ENCODE measurements at regions not wholly inside any gene's neighbourhood (a gene's known extent, or its start where the extent isn't known, plus 50 kb on each side); places are given as distances from the start of the nearest gene placed in this dataset.

- ChIA-PET CTCF (interaction anchor here (0.6 to 1.1 kb wide), 2 partner anchors 9 to 13 kb away, joined by 3 read pairs; no protein-coding TSS in a partner anchor), POLR2A (no interaction called here)
- no peak overlapping the region for H3K4me3 Mint-ChIP-seq (ENCODE audit: unreplicated experiment)
- no TSS peak for BruUV-seq (replicated peaks)
- H3K36me3 Mint-ChIP-seq (ENCODE audit: insufficient read depth, unreplicated experiment), result no peaks in the 10 kb centered on the region
- intact Hi-C loops (cut with micrococcal nuclease), result no loop called here
- H3K4me1 Mint-ChIP-seq (ENCODE audit: insufficient read depth, unreplicated experiment), result no peaks in the 10 kb centered on the region
- DNase-seq (ENCODE audit: unreplicated experiment), result no peak
- no peaks in the 10 kb centered on the region for H3K27me3 Mint-ChIP-seq (ENCODE audit: insufficient read depth, unreplicated experiment)
- no peaks in the 10 kb centered on the region for H3K9me3 Mint-ChIP-seq (ENCODE audit: unreplicated experiment)
- H3K27ac Mint-ChIP-seq (ENCODE audit: low read depth, unreplicated experiment), result no peak overlapping the region
- no peak for TF ChIP-seq CTCF (IDR thresholded peaks at IDR 0.05; ENCODE audit: unreplicated experiment)
Observed at GRCh38 chr3:20846066-20846465, 660.1 kb upstream of the SGO1 start.

GRCh38 chr3:20844851-20845250 lies 658.8 kb upstream of the SGO1 start:
- no TSS peak for BruUV-seq (replicated peaks)
- Mint-ChIP-seq H3K4me3 (ENCODE audit: unreplicated experiment) (no peak overlapping the region), H3K4me1 (ENCODE audit: insufficient read depth, unreplicated experiment) (no peaks in the 10 kb centered on the region), H3K27me3 (ENCODE audit: insufficient read depth, unreplicated experiment) (no peaks in the 10 kb centered on the region), H3K36me3 (ENCODE audit: insufficient read depth, unreplicated experiment) (no peaks in the 10 kb centered on the region), H3K27ac (ENCODE audit: low read depth, unreplicated experiment) (no peak overlapping the region), H3K9me3 (ENCODE audit: unreplicated experiment) (no peaks in the 10 kb centered on the region)
- ChIA-PET POLR2A (no interaction called here), CTCF (interaction anchor here (0.6 kb wide), 1 partner anchor 805 kb away, joined by 3 read pairs; no protein-coding TSS in a partner anchor)
- intact Hi-C loops (cut with micrococcal nuclease), result no loop called here
- TF ChIP-seq CTCF (IDR thresholded peaks at IDR 0.05; ENCODE audit: unreplicated experiment), result no peak
- no peak for DNase-seq (ENCODE audit: unreplicated experiment)

- peaks cover 4% of the 10 kb centered on the region for H3K4me1 Mint-ChIP-seq (ENCODE audit: insufficient read depth, unreplicated experiment)
- no peak overlapping the region for H3K27ac Mint-ChIP-seq (ENCODE audit: low read depth, unreplicated experiment)
- intact Hi-C loops (cut with micrococcal nuclease), result no loop called here
- H3K4me3 Mint-ChIP-seq (ENCODE audit: unreplicated experiment), result no peak overlapping the region
- H3K9me3 Mint-ChIP-seq (ENCODE audit: unreplicated experiment), result no peaks in the 10 kb centered on the region
- H3K36me3 Mint-ChIP-seq (ENCODE audit: insufficient read depth, unreplicated experiment), result no peaks in the 10 kb centered on the region
- BruUV-seq (replicated peaks), result no TSS peak
- CTCF ChIA-PET, result no interaction called here
- POLR2A ChIA-PET, result interaction anchor here (0.7 kb wide), 1 partner anchor 1341 kb away, joined by 4 read pairs; no protein-coding TSS in a partner anchor
- no peaks in the 10 kb centered on the region for H3K27me3 Mint-ChIP-seq (ENCODE audit: insufficient read depth, unreplicated experiment)
- no peak for DNase-seq (ENCODE audit: unreplicated experiment)
- no peak for TF ChIP-seq CTCF (IDR thresholded peaks at IDR 0.05; ENCODE audit: unreplicated experiment)
Observed at GRCh38 chr3:20842594-20843436, 656.8 kb upstream of the SGO1 start.

- Mint-ChIP-seq H3K27me3 (ENCODE audit: insufficient read depth, unreplicated experiment) (no peaks in the 10 kb centered on the region), H3K4me3 (ENCODE audit: unreplicated experiment) (no peak overlapping the region), H3K36me3 (ENCODE audit: insufficient read depth, unreplicated experiment) (no peaks in the 10 kb centered on the region), H3K4me1 (ENCODE audit: insufficient read depth, unreplicated experiment) (peaks cover 10% of the 10 kb centered on the region), H3K9me3 (ENCODE audit: unreplicated experiment) (no peaks in the 10 kb centered on the region), H3K27ac (ENCODE audit: low read depth, unreplicated experiment) (no peak overlapping the region)
- CTCF ChIA-PET, result no interaction called here
- BruUV-seq (replicated peaks), result no TSS peak
- DNase-seq (ENCODE audit: unreplicated experiment), result no peak
- POLR2A ChIA-PET, result interaction anchor here (0.7 kb wide), 1 partner anchor 70 kb away, joined by 3 read pairs; no protein-coding TSS in a partner anchor
- intact Hi-C loops (cut with micrococcal nuclease), result no loop called here
- TF ChIP-seq CTCF (IDR thresholded peaks at IDR 0.05; ENCODE audit: unreplicated experiment), result no peak
Observed at GRCh38 chr3:20842002-20842401, 656.0 kb upstream of the SGO1 start.
